ENCODE measurements at regions not wholly inside any gene's neighbourhood (a gene's known extent, or its start where the extent isn't known, plus 50 kb on each side); places are given as distances from the start of the nearest gene placed in this dataset.
A peak's percentile ranks its signal among the peaks of the same experiment; 100 is the strongest.

- ChIA-PET CTCF (interaction anchor here (0.7 to 2.0 kb wide), 2 partner anchors 8 to 10 kb away, joined by 3 to 5 read pairs; no protein-coding TSS in a partner anchor), POLR2A (no interaction called here)
- TF ChIP-seq CTCF (IDR thresholded peaks at IDR 0.05; ENCODE audit: insufficient read depth, low read depth, low read length) = no peak
- Histone ChIP-seq H3K27me3 (ENCODE audit: control insufficient read depth, insufficient read depth, low read length) (no peaks in the 10 kb centered on the region), H3K36me3 (ENCODE audit: control insufficient read depth, insufficient read depth, low read length) (no peaks in the 10 kb centered on the region), H3K4me3 (ENCODE audit: low read depth, low read length) (no peak overlapping the region)
- no peak for DNase-seq (ENCODE audit: low read depth)
These were observed 91.4 kb upstream of the RAI14 start for GRCh38 chr5:34564710-34565235.

- DNase-seq (ENCODE audit: low read depth) = no peak
- no peak overlapping the region for H3K4me3 ChIP-seq (ENCODE audit: low read depth, low read length)
- CTCF ChIA-PET = interaction anchor here (1.0 to 1.2 kb wide), 2 partner anchors 9 to 46 kb away, joined by 4 to 6 read pairs; no protein-coding TSS in a partner anchor
- POLR2A ChIA-PET = no interaction called here
- TF ChIP-seq CTCF (IDR thresholded peaks at IDR 0.05; ENCODE audit: insufficient read depth, low read depth, low read length) = no peak
- H3K36me3 ChIP-seq (ENCODE audit: control insufficient read depth, insufficient read depth, low read length) = no peaks in the 10 kb centered on the region
- no peaks in the 10 kb centered on the region; the same call in none of the 2 replicates for H3K27me3 ChIP-seq (ENCODE audit: control insufficient read depth, insufficient read depth, low read length)
These were observed 86.0 kb upstream of the RAI14 start for GRCh38 chr5:34570143-34570542.

- ChIA-PET CTCF (interaction anchor here (0.6 to 1.2 kb wide), 5 partner anchors 9 to 102 kb away, joined by 3 to 6 read pairs (median 3); no protein-coding TSS in a partner anchor), POLR2A (no interaction called here)
- DNase-seq (ENCODE audit: low read depth) = peak; percentile 65
- H3K4me3 ChIP-seq (ENCODE audit: low read depth, low read length) = no peak overlapping the region
- no peak for TF ChIP-seq CTCF (IDR thresholded peaks at IDR 0.05; ENCODE audit: insufficient read depth, low read depth, low read length)
- H3K27me3 ChIP-seq (ENCODE audit: control insufficient read depth, insufficient read depth, low read length) = no peaks in the 10 kb centered on the region; the same call in none of the 2 replicates
- H3K36me3 ChIP-seq (ENCODE audit: control insufficient read depth, insufficient read depth, low read length) = no peaks in the 10 kb centered on the region
These were observed 85.1 kb upstream of the RAI14 start for GRCh38 chr5:34570721-34571676.

GRCh38 chr5:34571677-34572041 lies 84.5 kb upstream of the RAI14 start:
- Histone ChIP-seq H3K36me3 (ENCODE audit: control insufficient read depth, insufficient read depth, low read length) (no peaks in the 10 kb centered on the region), H3K4me3 (ENCODE audit: low read depth, low read length) (no peak overlapping the region), H3K27me3 (ENCODE audit: control insufficient read depth, insufficient read depth, low read length) (no peaks in the 10 kb centered on the region; the same call in none of the 2 replicates)
- ChIA-PET POLR2A (no interaction called here), CTCF (no interaction called here)
- DNase-seq (ENCODE audit: low read depth) = no peak
- TF ChIP-seq CTCF (IDR thresholded peaks at IDR 0.05; ENCODE audit: insufficient read depth, low read depth, low read length) = no peak

- no peak for TF ChIP-seq CTCF (IDR thresholded peaks at IDR 0.05; ENCODE audit: insufficient read depth, low read depth, low read length)
These were observed 81.1 kb upstream of the RAI14 start for GRCh38 chr5:34574936-34575467.

More at GRCh38 chr5:34574936-34575467, 81.1 kb upstream of the RAI14 start:
- CTCF ChIA-PET = interaction anchor here (1.9 kb wide), 1 partner anchor 9 kb away, joined by 5 read pairs; no protein-coding TSS in a partner anchor
- H3K4me3 ChIP-seq (ENCODE audit: low read depth, low read length) = no peak overlapping the region
- H3K27me3 ChIP-seq (ENCODE audit: control insufficient read depth, insufficient read depth, low read length) = no peaks in the 10 kb centered on the region; the same call in none of the 2 replicates
- no peak for DNase-seq (ENCODE audit: low read depth)
- H3K36me3 ChIP-seq (ENCODE audit: control insufficient read depth, insufficient read depth, low read length) = no peaks in the 10 kb centered on the region
- POLR2A ChIA-PET = no interaction called here

Data from BJ (cell line).